Limb (tissue), 2 donors: ENCODE measurements at regions not wholly inside any gene's neighbourhood (a gene's known extent, or its start where the extent isn't known, plus 50 kb on each side); places are given as distances from the start of the nearest gene placed in this dataset.
"Not testable (repeated sequence)": the region's sequence is repeated elsewhere in the genome, so short reads cannot be mapped to it uniquely, and the experiment has no call there.

Experiments used
- DNase-seq, 2 donors: peaks; one replicate each; pipeline ENCODE4 v3.0.0-alpha.2; 2016; ENCODE audit errors: extremely low spot score in 2 of 2

DNA sequence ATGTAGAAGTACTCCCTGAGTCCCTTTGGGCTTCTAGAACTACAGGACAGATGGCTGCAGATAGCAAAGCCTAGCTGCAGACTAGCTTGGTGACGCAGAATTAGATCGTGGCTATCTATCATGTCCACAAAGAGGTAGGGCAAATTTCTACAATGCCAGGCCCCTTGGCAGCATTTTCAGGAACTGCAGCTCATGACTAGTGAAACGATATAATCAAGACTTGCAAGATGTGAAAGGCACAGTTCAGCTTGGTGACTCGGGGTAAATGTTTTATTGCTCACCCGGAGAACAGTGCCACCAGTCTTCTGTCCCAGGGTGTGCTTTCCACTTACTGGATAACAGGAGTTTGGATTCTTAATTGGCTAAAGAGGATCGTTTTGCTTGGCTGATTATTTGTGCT lies 108.7 kb upstream of the LY86 start:
- DNase-seq = no peak

DNA sequence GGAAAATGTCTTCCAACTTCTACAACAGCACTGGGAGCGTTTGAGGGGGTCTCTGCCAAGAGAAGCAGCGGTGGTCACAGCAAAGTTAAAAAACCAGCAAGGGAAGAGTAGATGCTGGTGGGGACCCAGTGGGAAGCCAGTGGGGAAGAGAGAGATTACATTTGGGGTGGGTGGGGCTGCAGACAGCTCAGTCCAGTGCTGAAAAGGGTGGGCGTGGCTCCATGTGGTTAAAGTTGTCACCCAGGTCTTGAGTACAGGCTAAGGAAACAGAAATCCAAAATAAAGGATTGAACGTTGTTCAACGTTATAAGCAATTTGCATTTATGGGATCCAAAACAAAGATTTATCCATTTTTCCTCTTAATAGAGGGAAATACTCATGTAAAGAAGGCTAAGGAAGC lies 106.3 kb upstream of the LY86 start:
- no peak for DNase-seq

DNA sequence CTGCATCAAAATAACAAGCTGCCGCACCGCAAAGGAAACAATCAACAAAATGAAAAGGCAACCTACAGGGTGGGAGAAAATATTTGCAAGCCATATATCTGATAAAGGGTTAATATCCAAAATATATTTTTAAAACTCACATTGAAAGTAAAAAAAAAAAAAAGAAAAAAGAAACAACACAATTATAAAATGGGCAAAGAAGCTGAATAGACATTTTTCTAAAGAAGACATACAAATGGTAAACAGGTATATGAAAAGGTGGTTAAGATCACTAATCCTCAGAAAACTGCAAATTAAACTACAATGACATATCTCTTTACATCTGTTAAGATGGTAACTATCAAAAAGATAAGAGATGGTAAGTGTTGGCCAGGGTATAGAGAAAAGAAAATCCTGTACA lies 105.4 kb upstream of the LY86 start:
- DNase-seq = no peak

DNA sequence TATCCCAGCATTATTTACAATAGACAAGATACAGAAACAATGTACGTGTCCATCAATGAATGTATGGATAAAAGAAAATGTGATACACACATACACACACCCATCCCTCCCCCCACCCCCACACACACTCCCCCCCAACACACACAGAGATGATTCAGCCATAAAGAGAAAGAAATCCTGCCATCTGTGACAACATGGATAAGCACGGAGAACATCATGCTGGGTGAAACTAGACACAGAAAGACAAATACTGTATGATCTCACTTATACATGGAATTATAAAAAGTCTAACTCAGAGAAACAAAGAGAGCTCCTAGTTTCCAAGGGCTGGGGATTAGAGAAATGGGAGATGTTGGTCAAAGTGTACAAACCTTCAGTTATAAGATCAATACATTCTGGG lies 104.8 kb upstream of the LY86 start:
- no peak for DNase-seq

DNA sequence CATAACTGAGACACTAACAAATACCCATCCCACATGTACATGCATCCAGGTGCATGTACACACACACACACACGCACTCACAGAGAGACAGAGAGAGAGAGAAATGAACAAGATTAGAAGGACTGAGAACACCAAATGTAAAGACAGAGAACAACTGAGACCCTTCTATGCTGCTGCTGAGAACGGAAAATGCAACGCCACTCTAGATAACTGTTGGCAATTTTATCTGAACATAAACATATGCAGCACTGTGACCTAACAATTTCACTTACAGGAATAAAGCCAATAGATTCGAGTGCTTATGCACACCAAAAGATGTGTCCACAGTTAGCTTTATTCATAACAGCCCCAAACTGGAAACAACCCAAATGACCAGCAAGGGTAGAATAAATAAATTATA lies 103.8 kb upstream of the LY86 start:
- DNase-seq = no peak

DNA sequence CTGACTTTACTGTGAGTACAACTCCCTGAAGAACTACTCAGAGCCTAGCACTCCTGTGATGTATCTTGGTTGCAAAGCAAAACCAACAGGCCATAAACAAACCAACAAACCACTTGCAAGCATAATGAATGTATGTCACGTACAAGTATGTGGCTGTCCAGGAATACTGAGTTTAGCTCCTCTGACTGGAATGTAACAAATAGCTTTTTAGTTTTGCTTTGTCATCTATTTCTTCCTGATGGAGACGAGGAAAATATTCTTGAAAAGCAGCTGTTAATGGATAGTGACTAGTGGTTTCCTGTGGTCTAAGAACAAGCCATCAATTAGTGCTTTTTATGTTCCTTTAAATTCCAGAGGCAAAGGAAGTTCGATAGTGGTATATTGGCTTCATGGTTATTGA lies 101.9 kb upstream of the LY86 start:
- no peak for DNase-seq

DNA sequence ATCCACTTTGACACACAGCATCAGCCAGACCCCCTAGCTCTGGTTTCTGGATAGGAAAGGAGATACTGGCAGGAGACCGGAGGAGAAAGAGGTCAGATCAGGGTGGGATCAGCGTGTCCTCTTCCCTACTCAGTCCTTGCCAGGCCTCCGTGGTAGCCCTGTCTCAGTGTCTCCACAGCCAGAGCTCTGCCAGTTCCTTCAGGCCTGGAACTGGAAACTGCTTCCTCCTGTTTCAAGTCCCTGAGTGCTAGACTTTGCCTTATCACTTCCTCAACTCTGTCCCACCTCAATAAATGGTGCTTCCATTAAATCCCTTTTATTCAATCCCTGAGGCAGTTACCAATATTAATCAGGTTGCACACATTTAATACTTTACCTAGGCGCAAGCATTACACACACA lies 96.8 kb upstream of the LY86 start:
- DNase-seq = no peak

DNA sequence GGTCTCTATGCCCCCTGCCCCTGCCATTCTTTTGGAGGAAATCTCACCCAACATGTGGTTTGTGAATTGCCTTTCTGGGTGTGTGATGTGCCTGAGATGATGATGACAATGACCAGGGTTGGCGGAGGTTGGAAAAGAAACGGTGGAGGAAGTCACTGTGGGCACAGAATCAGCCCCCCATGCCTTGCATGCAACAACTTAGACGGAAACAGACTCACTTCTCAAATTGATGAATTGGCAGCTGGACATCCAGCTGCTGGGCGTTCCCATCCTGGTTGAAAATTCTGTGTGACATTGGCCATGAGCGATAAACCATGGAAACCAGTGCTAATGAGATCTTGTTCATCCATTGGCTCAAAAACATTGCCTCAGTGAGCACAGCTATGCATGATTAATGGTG lies 95.8 kb upstream of the LY86 start:
- no peak for DNase-seq

DNA sequence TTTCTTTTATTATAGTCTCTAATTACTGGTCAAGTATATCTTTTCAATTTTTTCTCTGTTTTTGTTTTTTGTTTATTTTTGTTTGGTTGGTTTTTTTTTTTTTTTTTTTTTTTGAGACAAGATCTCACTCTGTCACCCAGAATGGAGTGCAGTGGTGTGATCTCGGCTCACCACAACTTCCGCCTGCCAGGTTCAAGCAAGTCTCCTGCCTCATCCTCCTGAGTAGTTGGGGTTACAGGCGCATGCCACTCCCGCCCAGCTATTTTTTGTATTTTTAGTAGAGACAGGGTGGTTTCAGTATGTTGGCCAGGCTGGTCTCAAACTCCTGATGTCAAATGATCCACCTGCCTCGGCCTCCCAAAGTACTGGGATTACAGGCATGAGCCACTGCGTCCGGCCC lies 94.4 kb upstream of the LY86 start:
- not testable (repeated sequence) for DNase-seq

DNA sequence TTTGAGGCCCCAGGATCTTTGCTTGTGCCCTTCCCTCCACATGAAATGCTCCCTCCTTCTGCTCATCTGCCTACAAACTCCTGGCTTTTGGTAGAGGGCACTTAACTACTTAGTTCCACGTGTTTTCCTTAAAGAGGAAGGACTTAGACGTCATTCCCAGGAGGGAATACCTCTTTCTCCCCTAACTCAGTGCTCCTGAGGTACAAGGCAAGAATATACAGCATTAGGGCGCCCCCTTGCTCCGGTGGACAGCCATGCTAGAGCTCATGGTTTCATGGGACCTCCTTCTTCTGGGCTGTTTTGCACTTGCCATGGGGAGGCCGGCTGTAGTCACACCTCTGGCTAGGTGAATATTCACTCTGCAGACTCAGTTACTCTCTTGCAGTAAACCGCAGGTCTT lies 93.8 kb upstream of the LY86 start:
- no peak for DNase-seq

DNA sequence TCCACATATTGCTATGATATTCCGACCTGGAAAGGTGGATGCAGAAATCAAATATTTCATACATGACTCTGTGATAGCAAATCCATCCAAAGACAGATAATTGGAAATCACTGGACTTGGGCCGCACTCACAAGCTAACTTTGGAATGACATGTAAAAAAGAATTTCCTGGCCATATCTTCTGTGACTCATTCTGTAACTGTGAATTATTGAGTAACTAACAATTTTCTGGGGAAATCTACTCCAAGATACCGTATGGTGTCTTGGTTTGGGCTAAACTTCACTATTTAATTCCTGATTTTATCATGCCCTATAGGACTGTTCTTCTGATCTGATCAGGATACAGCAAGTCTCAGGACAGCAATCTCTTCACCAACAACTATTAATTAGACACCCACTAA lies 92.7 kb upstream of the LY86 start:
- DNase-seq = no peak

DNA sequence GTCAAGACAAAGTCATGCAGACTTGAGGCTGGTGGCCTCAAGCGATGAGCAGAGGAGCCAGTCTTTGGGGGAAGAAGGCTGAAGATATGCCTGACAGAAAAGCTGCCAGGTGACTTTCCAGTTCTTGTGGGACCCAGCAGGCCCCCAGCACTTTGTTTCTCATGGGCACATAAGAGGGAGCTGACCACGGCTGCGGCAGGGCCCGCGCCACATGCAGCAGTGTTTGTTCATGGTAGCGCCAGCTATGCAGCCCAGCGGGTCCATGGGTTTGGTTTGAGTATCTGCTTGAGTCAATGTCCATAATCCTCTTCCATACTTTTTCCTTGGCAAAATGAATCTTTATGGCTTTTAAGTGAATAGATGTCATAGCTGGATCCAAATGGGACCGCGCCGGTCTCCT lies 91.0 kb upstream of the LY86 start:
- no peak for DNase-seq

DNA sequence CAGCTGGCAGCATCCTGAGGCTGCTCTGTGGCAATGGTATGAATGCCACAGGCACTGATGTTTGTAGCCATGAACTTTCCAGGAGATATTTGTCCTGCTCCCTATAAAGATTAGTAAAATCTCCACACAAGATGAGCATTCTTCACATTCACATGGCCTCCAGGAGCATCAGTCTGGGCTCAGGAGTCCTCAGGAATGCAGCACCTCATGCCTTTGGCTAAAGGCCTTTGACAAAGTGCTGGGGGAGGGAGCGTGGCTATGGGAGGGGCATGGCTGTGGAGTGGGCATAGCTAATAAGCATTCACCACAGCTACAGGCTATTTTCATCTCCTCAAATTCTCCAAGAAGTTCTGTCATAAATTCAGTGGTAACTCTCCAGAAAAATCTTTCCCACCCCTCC lies 90.5 kb upstream of the LY86 start:
- no peak for DNase-seq

DNA sequence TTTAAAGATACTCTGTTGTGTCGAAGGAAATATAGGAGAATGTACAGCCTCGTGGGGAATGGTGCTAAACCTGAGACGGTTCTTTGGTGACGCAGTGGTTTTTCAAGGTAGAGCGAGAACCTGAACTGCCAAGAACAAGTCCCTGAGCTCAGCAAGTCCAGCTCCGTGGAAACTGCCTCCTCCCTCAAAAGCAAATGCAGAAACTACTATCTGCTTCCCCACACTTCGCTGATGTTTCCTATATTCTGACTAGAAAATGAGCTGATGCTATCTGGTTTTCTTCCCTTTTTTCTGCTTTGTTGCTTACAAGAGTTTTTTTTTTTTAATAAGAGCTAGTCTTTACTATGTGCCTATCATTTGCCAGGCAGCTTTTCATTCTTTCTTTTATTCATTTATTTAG lies 85.3 kb upstream of the LY86 start:
- no peak for DNase-seq

DNA sequence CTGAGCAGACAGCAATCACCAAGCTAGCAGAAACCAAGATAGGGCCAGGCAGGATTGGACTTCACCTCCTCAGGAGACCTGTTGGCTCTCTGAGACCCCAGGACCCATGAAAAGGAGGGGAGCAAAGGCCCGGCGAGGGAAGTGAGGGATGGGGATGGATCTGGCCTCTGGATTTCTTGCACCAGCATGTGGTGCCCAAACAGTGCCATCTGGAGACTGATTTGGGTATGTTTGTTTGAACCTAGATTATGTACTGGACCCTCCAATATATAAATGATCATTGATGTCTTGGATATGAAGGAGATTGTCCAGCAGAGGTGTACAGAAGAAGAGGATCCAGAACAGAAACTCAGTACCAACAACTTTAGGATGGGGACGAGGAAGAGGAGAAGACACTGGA lies 83.4 kb upstream of the LY86 start:
- no peak for DNase-seq

DNA sequence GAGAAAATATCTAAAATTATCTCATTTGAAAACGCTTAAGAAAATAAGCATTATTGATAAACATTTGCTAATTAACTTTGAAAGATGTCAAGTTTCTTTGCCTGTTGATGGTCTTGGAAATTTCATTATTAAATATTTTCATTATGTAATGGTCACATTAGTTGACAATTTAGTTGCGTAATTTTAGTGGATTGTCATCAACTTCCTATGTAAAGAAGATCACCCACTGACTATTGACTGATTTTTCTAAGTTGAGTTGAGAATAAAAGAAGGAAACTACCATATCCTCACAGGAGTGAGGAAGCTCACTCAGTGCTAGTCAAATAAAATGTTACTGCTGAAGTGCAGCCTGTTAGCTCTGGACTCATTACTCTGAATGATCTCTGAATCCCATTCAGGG lies 79.9 kb upstream of the LY86 start:
- no peak for DNase-seq

DNA sequence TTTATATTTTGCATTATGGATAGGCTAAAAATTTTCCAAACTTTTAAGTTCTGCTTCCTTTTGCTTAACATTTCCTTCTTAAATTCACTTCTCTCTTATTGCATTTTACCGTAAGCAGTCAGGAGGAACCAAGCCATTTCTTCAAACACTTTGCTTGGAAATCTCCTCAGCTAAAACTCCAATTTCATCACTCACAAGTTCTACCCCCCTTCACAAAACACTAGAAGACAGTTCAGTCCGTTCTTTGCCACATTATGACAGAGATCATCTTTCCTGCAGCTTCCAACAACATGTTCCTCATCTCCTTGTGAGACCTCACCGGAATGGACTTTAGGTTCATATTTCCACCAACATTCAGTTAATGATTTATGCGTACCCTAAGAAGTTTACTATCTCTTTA lies 79.2 kb upstream of the LY86 start:
- DNase-seq = no peak

DNA sequence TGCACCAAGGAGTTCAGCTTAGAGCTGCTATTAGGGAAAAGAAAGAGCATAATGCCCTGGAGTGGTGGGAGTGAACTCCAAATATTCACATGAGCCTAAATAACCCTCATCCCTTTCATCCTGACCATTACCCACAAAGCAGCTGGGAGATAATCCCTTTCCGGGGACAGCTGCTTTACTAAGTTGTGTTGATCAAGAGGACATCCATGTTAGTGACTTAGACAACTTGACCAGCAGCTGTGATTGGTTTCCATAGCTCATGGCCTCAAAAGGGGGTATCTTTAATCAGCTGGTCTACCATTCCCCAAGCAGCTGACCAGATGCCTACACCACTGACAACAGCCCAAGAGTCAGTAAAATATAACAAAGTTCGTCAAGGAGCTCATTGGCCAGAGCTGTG lies 75.8 kb upstream of the LY86 start:
- DNase-seq = no peak

DNA sequence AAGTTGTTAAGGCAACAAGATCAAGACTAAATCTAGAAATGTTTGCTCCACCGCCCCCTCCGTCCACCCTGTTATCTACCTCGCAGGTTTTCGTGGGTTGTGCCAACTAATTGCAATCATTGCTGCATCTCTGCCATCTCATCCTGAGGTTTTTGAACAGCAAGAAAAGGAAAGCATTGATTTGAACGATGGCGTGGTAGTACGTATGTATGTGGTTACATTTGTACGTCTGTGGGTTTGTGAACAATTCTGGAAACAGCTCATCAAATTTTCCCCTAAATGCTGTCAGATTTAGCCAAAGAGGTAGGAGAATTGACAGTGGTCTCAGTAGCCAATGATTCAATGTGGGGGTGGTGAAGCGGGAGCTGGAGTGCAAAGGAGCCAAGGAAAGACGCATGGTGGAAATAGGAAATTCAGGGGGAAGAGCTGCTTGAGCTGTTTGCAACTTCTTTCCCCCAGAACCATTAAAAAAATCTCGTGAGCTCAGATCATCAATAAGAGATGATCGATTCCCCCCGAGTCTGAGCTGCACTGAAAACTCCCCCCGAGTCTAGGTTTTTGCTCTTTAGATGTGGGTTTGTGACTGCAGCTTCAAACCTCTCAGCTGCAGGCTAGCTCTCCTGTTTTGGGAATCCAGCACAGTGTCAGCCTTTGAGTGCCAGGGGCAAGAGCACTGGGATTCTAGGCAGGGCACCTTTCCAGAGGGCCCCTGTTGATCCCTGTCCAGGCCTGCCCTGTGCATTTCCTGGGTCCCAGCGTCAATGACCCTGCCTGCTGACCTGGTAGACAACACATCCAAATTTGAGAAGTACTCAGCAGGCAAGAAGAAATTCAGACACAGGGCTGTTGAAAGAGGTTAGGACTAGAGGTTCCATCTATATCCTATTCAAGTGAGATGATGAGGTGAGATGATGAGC lies 72.6 kb upstream of the LY86 start:
- no peak for DNase-seq

DNA sequence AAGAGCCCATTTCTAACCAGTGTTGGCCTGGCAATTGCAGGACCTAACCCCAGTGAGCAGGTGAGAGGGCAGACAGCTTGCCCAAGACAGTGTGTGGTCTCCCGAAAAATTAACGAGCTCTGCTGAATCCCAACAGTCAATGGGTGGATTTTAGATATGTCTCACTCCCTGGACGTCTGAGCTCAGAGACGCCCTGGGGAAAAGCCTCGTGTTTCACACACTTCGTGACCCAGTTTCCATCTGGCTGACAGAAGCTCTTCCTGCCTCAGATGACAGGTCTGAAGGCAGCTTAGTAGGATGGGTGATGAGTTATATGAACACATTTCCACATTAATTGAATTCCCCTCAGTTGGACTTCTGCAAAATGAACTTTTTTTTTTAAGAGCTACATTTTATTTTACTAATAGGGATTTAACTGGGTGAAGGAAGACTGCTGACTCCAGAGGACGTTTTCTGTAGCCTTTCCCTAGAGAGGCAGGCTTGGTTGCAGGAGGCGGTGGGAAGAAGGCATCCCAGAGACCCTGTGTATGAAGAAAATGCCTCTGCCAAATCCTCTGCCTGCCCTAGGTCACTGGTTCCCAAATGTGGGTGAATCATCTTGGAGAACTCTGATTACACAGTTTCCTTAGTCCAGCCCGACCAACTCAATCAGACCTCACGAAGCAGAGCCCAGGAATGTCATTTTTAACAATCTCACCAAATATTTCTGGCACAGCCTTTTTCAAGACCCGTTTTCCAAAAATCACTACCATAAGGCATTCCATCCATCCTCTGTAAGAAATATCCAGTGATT lies 71.7 kb upstream of the LY86 start:
- DNase-seq = no peak

DNA sequence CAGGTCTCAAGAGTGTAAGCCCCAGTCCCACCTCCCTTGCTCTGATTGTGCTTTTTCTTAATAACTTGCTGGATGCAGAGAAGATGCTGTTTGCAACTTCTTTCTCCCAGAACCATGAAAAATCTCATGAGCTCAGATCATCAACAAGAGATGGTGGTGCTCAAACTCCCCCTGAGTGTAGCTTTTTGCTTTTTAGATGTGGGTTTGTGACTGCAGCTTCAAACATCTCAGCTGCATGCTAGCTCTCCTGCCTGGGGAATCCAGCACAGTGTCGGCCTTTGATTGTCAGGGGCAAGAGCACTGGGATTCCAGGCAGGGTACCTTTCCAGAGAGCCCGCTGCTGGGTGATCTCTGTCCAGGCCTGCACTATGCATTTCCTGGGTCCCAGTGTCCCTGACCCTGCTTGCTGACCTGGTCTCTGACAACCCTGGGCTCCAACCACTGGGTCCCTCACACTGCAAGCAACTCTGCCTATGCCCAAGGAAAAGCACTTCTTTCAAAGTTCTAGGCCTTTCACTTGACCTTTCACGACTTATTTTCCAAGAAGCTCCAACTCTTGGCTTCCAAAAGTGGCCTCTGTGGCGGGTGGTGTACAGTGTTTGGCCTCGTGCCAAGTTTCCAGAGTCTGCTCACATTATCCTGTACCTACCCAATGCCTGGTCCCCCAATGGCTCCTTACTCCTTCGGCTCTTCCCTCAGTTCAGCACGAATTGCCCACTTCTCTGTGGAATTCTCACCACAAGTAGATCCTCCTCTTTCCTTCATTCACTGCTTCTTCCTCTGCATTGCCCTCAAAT lies 69.7 kb upstream of the LY86 start:
- no peak for DNase-seq

DNA sequence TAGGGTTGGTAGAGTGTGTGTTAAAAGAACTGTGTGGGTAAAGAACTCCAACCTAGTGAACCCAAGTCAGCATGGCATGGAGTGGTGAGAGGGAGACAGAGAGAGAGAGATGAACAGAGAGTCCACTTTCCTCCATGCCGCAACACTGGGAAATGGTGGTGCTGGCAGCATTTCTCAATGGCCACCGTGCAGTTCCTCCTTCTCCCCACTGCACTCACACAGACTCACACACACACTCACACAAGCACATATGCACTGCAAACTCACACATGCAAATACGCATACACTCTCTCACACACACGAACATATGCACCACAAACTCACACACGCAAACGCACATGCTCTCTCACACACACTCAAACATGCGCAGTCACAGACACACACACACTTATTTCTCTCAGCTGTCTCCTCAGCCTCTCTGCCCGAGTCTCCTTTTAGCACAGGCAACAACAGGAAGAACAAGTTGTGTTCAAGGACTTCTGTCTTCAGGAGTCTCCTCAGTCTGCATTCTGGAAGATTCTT lies 66.5 kb upstream of the LY86 start:
- no peak for DNase-seq
